Type B pancreatic cell (in vitro differentiated cells): ENCODE measurements at regions not wholly inside any gene's neighbourhood (a gene's known extent, or its start where the extent isn't known, plus 50 kb on each side); places are given as distances from the start of the nearest gene placed in this dataset.

Source experiments
- DNase-seq: peaks from one replicate; pipeline ENCODE4 v3.0.0; 2021; ENCODE audit warnings: mixed read lengths; ENCODE audit not compliant: unreplicated experiment; ENCODE audit errors: extremely low spot score
- H3K27ac Mint-ChIP-seq: 2 replicates; pipeline ENCODE4 v1.8.0; 2021; ENCODE audit warnings: mild to moderate bottlenecking, mixed read lengths
- H3K27me3 Mint-ChIP-seq: 2 replicates; pipeline ENCODE4 v1.8.0; 2021; ENCODE audit warnings: mixed read lengths
- H3K36me3 Mint-ChIP-seq: 2 replicates; pipeline ENCODE4 v1.8.0; 2021; ENCODE audit warnings: mixed read lengths
- H3K4me1 Mint-ChIP-seq: one replicate; pipeline ENCODE4 v1.8.0; 2021; ENCODE audit warnings: mixed read lengths; ENCODE audit not compliant: unreplicated experiment
- H3K4me3 Mint-ChIP-seq: 2 replicates; pipeline ENCODE4 v1.8.0; 2021; ENCODE audit warnings: mild to moderate bottlenecking, mixed read lengths
- H3K9me3 Mint-ChIP-seq: 2 replicates; pipeline ENCODE4 v1.8.0; 2021; ENCODE audit warnings: mixed read lengths
- TF ChIP-seq, protein P1 (sequence below): fragments of 200-600 bp; sonication (generic); conservative IDR thresholded peaks from 2 replicates; pipeline ENCODE4 v1.5.0; 2021; ENCODE audit warnings: antibody characterized with exemption, mild to moderate bottlenecking

- H3K4me3 Mint-ChIP-seq, result no peak overlapping the region
- peaks cover 6% of the 10 kb centered on the region for H3K9me3 Mint-ChIP-seq
- no peak for DNase-seq
- H3K4me1 Mint-ChIP-seq, result peaks cover 14% of the 10 kb centered on the region
- H3K36me3 Mint-ChIP-seq, result no peaks in the 10 kb centered on the region
- no peaks in the 10 kb centered on the region for H3K27me3 Mint-ChIP-seq
- TF ChIP-seq, protein P1, sequence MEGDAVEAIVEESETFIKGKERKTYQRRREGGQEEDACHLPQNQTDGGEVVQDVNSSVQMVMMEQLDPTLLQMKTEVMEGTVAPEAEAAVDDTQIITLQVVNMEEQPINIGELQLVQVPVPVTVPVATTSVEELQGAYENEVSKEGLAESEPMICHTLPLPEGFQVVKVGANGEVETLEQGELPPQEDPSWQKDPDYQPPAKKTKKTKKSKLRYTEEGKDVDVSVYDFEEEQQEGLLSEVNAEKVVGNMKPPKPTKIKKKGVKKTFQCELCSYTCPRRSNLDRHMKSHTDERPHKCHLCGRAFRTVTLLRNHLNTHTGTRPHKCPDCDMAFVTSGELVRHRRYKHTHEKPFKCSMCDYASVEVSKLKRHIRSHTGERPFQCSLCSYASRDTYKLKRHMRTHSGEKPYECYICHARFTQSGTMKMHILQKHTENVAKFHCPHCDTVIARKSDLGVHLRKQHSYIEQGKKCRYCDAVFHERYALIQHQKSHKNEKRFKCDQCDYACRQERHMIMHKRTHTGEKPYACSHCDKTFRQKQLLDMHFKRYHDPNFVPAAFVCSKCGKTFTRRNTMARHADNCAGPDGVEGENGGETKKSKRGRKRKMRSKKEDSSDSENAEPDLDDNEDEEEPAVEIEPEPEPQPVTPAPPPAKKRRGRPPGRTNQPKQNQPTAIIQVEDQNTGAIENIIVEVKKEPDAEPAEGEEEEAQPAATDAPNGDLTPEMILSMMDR, result no peak
- no peak overlapping the region for H3K27ac Mint-ChIP-seq
Observed at GRCh38 chr1:116322752-116323405, 50.2 kb upstream of the ATP1A1 start.
